ENCODE measurements at regions not wholly inside any gene's neighbourhood (a gene's known extent, or its start where the extent isn't known, plus 50 kb on each side); places are given as distances from the start of the nearest gene placed in this dataset.

GRCh38 chr20:23139524-23139923 is 53.4 kb upstream of the CD93 start:
- DNase-seq (ENCODE audit: low spot score), result no peak
- H3K27ac Mint-ChIP-seq (ENCODE audit: unreplicated experiment), result no peak overlapping the region
- H3K4me3 Mint-ChIP-seq (ENCODE audit: unreplicated experiment), result no peak overlapping the region
- H3K36me3 Mint-ChIP-seq (ENCODE audit: low read depth), result no peaks in the 10 kb centered on the region
- H3K4me1 Mint-ChIP-seq (ENCODE audit: low read depth), result peaks cover 38% of the 10 kb centered on the region
- H3K9me3 Mint-ChIP-seq (ENCODE audit: low read depth), result no peaks in the 10 kb centered on the region
- TF ChIP-seq, protein P1, sequence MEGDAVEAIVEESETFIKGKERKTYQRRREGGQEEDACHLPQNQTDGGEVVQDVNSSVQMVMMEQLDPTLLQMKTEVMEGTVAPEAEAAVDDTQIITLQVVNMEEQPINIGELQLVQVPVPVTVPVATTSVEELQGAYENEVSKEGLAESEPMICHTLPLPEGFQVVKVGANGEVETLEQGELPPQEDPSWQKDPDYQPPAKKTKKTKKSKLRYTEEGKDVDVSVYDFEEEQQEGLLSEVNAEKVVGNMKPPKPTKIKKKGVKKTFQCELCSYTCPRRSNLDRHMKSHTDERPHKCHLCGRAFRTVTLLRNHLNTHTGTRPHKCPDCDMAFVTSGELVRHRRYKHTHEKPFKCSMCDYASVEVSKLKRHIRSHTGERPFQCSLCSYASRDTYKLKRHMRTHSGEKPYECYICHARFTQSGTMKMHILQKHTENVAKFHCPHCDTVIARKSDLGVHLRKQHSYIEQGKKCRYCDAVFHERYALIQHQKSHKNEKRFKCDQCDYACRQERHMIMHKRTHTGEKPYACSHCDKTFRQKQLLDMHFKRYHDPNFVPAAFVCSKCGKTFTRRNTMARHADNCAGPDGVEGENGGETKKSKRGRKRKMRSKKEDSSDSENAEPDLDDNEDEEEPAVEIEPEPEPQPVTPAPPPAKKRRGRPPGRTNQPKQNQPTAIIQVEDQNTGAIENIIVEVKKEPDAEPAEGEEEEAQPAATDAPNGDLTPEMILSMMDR (IDR thresholded peaks at IDR 0.05), result no peak
- H3K27me3 Mint-ChIP-seq (ENCODE audit: low read depth), result no peaks in the 10 kb centered on the region

GRCh38 chr20:23138682-23139081 is 52.6 kb upstream of the CD93 start:
- TF ChIP-seq, protein P1 (IDR thresholded peaks at IDR 0.05), result no peak
- Mint-ChIP-seq H3K36me3 (ENCODE audit: low read depth) (no peaks in the 10 kb centered on the region), H3K9me3 (ENCODE audit: low read depth) (no peaks in the 10 kb centered on the region), H3K27me3 (ENCODE audit: low read depth) (no peaks in the 10 kb centered on the region), H3K4me3 (ENCODE audit: unreplicated experiment) (no peak overlapping the region), H3K4me1 (ENCODE audit: low read depth) (peaks cover 30% of the 10 kb centered on the region), H3K27ac (ENCODE audit: unreplicated experiment) (no peak overlapping the region)
- DNase-seq (ENCODE audit: low spot score), result no peak

DNA sequence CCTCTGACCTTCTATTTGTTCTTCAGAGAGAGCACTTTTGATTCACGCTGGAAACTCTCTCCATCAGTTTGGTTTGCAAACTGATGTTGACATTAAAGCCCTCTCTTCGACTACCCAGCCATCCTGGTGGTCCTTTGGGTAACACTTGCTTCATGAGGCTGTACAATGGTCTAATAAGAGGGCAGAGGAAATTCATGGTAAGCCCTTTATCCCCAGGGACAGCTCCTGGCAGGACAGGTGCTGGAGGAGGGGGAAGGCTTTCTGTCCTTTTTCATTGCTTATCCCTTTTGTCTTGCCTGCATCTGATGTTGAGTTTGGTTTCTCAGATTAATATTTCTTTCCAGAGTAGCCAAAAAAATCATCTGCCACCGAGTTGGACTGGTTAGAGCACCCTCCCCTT is 52.1 kb upstream of the CD93 start:
- peaks cover 25% of the 10 kb centered on the region for H3K4me1 Mint-ChIP-seq (ENCODE audit: low read depth)
- no peaks in the 10 kb centered on the region for H3K9me3 Mint-ChIP-seq (ENCODE audit: low read depth)
- no peaks in the 10 kb centered on the region for H3K27me3 Mint-ChIP-seq (ENCODE audit: low read depth)
- H3K27ac Mint-ChIP-seq (ENCODE audit: unreplicated experiment), result no peak overlapping the region
- H3K4me3 Mint-ChIP-seq (ENCODE audit: unreplicated experiment), result no peak overlapping the region
- no peak for DNase-seq (ENCODE audit: low spot score)
- no peaks in the 10 kb centered on the region for H3K36me3 Mint-ChIP-seq (ENCODE audit: low read depth)
- TF ChIP-seq, protein P1 (IDR thresholded peaks at IDR 0.05), result no peak

- DNase-seq (ENCODE audit: low spot score), result no peak
- H3K4me3 Mint-ChIP-seq (ENCODE audit: unreplicated experiment), result no peak overlapping the region
- peaks cover 14% of the 10 kb centered on the region for H3K4me1 Mint-ChIP-seq (ENCODE audit: low read depth)
- H3K9me3 Mint-ChIP-seq (ENCODE audit: low read depth), result no peaks in the 10 kb centered on the region
- TF ChIP-seq, protein P1 (IDR thresholded peaks at IDR 0.05), result no peak
- no peaks in the 10 kb centered on the region for H3K27me3 Mint-ChIP-seq (ENCODE audit: low read depth)
- no peak overlapping the region for H3K27ac Mint-ChIP-seq (ENCODE audit: unreplicated experiment)
- no peaks in the 10 kb centered on the region for H3K36me3 Mint-ChIP-seq (ENCODE audit: low read depth)
These were observed 51.0 kb upstream of the CD93 start for GRCh38 chr20:23136893-23137745.

DNA sequence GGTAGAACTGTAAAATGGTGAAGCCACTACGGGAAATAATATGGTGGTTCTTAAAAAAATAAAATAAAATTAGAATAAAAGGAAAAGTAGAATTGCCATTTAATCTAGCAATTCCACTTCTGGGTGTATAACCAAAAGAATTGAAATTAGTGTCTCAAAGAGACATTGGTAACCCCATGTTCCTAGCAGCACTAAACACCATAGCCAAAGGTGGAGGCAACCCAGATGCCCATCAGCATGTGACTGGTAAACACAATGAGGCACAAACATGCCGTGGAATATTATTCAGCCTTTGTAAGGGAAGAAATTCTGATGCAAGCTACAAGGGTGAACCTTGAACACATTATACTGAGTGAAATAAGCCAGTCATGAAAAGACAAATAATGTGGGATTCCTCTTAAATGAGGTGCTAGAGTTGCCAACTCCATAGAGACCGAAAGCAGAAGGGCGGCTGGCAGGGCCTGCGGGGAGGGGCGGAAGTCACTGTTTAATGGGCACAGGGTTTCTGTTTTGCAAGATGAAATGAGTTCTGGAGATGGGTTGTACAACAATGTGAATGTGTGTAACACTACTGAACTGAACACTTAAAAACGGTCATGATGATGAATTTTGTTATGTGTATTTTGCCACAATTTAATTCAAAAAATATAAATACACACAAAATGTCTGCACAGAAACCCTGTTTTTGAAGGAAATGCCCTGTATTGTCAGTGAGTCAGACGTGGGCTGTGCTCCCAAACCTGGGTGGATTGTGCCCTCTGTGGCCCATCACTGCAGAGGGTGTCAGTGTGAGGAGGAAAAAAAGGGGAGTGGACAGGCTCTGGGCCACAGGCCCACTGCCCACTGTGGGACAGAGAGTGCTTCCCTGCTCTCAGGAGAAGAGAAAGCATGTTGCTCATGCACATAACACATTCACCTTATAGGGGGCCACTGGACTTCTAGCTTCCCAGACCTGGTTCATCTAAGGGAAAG is 49.6 kb upstream of the CD93 start:
- no peaks in the 10 kb centered on the region for H3K36me3 Mint-ChIP-seq (ENCODE audit: low read depth)
- H3K27ac Mint-ChIP-seq (ENCODE audit: unreplicated experiment), result no peak overlapping the region
- DNase-seq (ENCODE audit: low spot score), result no peak
- no peaks in the 10 kb centered on the region for H3K27me3 Mint-ChIP-seq (ENCODE audit: low read depth)
- TF ChIP-seq, protein P1 (IDR thresholded peaks at IDR 0.05), result no peak
- no peak overlapping the region for H3K4me3 Mint-ChIP-seq (ENCODE audit: unreplicated experiment)
- H3K4me1 Mint-ChIP-seq (ENCODE audit: low read depth), result peaks cover 7% of the 10 kb centered on the region
- no peaks in the 10 kb centered on the region for H3K9me3 Mint-ChIP-seq (ENCODE audit: low read depth)

Measured in chondrocyte (in vitro differentiated cells).